GM04503 (cell line): ENCODE measurements at regions not wholly inside any gene's neighbourhood (a gene's known extent, or its start where the extent isn't known, plus 50 kb on each side); places are given as distances from the start of the nearest gene placed in this dataset.
"Not testable (repeated sequence)": the region's sequence is repeated elsewhere in the genome, so short reads cannot be mapped to it uniquely, and the experiment has no call there.

Experiments
- DNase-seq: peaks from one replicate; pipeline ENCODE4 v3.0.0-alpha.2; 2012; ENCODE audit warnings: low read depth

DNA sequence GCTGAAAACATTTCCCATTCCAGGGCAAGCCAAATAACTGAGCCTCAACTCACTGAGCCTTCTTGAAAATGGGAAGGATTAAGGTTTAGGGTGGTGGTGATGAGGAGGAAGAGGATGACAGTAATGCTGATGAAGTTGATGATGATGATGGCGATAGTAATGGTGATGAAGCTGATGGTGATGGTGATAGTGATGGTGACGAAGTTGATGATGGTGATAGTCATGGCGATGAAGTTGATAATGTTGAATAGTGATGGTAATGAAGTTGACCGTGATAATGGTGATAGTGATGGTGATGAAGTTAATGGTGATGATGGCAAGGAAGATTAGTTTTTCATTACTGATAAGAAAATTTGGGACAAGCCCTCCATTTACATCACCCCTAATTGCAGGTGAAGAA, 285.8 kb upstream of the DYNLRB2 start:
- no peak for DNase-seq

DNA sequence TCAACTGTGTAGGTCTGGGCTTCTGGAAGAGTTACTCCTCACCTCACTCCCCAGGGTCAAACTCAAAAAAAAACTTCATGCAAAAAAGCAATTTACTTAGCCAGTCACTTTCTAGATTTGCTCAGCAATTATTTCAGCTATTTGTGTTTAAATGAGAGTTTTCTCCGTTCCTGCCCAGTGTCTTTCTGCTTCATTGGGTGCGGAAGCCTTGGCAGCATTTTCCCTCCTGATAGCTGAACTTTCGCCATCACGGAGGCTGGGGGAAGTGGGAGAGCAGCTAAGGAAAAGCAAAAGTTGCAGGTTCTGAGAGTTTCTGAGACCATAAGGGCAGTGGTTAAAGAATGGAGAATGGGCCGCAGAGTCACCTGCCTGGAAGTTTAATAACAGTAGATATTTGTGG, 287.1 kb upstream of the DYNLRB2 start:
- no peak for DNase-seq

DNA sequence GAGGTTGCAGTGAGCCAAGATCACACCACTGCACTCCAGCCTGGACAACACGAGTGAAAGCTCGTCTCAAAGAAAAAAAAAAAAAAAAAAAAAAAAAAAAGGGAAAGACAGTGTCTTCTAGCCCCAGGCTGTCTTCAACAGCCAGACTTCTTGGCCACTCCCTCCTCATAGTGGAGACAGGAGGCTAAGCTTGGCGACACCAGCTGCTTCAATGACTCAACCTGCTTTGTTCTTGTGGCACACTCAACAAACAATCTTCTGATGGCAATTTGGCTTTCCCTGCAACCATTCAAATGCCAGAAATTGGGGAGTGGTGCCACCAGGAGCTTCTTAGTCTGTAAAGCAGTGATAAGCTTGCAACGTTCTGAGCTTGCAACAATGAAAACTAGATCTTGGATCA, 290.4 kb upstream of the DYNLRB2 start:
- DNase-seq, result no peak

DNA sequence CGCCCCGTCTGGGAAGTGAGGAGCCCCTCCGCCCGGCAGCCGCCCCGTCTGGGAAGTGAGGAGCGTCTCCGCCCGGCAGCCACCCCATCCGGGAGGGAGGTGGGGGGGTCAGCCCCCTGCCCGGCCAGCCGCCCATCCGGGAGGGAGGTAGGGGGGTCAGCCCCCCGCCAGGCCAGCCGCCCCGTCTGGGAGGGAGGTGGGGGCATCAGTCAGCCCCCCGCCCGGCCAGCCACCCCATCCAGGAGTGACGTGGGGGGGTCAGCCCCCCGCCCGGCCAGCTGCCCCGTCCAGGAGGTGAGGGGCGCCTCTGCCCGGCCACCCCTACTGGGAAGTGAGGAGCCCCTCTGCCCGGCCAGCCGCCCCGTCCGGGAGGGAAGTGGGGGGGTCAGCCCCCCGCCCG, 297.5 kb upstream of the DYNLRB2 start:
- DNase-seq, result not testable (repeated sequence)

DNA sequence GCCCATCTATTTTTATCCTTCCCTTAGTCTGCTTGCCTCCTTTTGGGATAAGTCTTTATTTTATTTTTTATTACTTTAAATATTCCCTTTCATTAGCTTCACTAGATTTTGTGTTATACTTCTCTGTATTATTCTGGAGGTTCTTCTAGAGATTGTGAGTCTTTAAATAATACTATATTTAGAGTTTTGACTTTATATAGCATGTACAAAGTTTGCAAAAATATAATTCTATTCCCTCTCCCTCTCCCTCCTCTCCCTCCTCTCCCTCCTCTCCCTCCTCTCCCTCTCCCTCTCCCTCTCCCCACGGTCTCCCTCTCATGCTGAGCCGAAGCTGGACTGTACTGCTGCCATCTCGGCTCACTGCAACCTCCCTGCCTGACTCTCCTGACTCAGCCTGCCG, 298.5 kb upstream of the DYNLRB2 start:
- DNase-seq, result not testable (repeated sequence)

DNA sequence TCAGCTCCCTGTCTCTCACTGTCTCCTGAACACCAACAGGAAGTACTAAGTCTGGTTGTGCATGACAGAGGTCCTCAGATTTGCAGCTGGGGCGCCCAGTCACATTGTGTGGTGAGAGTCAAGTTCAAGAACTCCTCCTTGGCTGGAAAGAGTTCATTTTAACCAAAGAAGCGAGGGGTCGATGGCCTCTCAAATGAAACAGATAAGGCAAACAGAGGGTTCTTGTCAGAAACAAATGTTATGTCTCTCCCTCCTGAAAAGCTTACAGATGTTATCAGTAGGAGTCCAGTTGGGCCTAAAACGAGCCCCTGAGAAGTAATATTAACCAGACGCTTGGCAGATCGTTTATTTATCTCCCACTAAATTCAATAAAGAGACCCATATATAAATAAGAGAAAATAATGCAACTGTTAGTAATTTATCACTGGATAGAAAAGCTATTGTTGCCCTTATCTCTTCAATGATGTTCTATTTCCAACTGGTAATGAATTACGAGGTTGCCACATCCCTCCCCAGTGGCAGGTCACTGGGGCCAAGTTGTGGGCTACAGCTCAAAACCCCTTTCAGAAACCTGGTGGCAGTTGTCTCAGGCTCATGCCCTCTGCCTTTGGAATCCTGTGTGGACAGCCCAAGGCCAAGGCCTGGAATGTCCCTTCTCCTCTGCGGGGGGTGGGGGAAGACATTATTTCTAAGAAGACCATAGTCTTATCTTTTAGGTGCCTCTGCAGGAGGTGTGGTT, 307.5 kb upstream of the DYNLRB2 start:
- no peak for DNase-seq

DNA sequence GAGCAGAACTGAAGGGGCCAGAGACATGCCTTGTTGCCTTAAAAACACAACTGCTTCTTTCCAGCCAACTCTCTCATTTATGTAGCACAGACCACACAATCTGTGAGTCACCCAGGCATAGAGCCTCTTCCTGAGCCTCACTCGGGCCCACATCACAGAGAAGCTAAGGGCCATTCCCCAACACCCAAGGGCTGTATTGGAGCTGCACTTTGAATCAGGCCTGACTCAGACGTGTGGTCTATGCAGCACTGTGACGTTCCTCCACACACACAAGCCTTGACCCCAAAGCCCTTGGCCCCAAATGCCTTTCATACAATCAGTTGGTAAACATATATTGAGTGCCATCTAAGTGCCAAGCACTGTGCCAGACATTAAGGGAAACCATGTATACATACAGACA, 308.9 kb upstream of the DYNLRB2 start:
- DNase-seq, result peak; percentile 74

DNA sequence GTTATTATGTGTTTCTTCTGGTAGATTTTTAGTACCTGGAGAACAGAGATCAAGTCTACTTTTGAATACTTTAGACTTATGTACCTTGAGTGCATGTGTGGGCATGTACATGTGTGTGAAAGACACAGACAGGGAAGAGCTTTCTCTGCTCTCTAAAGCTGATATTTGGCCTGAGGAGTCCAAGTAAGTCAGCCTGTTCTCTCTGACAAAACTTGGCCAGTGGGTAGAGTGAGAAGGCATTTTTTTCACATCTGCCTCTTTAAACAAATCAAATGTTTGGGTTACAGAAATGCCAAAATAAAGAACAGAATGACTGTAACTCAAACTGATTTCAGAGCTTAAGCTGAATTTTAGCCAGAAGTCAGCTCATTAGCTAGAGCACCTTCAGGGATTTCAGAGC, 309.7 kb upstream of the DYNLRB2 start:
- DNase-seq, result peak; percentile 38

DNA sequence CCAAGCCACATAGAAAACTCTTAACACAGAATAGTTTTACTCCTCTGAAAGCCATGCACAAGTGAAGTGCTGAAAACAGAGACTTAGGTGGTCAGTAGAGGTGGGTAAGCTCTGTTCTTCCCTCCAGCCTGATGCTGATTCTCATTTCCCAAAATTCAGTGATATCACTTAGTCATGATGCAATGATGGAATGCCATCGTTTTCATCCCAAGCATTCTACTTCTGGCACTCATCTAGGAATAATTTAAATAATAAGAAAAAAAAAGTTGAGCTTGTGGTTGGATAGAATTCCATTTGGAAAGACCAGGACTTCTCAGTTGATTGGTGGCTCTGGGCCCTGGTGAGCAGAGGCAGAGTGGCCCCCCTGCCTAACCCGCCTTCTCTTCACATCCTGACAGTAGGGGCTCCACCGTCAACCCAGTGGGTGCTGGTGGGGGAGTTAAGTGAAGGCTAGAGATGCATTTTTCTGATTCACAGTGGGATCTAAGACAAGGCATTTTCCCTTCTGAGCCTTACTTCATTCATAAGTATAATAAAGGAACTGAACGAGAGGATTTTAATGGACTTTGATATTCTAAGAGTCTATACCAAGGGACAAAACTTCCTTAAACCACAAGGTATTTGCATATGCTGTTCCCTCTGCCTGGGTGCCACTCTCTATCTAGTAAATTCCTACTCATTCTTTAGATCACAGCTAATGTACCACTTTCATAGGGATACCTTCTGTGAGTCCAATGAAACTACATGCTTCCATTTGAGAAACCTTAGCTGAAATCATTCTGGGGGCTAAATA, 310.3 kb upstream of the DYNLRB2 start:
- DNase-seq, result no peak

DNA sequence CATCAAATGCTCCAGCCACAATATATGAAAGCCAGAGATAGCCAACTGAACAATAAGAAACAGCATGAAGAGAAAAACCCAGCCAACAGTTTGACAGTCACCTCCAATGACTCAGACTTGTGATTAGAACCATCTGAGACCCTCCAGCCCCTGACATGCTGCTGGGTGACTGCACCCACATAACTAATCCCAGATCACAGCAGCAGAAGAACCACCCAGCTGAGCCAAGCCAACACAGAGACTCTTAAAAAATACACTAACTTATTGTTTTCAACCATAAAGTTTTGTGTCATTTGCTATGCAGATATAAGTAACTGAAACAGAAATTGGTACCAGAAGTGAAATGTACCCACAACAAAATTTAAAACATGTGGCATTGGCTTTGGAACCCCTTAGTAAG, 314.3 kb upstream of the DYNLRB2 start:
- no peak for DNase-seq

DNA sequence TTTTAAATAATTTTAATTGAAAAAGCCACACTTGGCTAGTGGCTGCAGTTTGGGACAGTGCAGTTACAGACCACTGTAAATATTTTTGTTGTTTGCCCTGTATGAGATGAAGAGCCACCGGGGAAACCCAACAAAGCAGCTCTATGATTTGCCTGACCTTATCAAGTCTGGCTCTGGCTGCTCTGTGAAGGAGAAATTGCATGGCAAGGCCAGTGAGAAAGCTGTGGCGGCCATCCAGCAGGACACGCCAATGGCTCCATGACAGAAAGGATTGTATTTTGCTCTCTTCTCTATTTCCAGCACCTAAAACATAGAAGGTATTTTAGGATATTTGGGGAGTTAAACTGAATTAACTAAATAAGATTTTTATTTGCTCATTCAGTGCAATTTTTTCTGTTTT, 330.0 kb upstream of the DYNLRB2 start:
- no peak for DNase-seq

DNA sequence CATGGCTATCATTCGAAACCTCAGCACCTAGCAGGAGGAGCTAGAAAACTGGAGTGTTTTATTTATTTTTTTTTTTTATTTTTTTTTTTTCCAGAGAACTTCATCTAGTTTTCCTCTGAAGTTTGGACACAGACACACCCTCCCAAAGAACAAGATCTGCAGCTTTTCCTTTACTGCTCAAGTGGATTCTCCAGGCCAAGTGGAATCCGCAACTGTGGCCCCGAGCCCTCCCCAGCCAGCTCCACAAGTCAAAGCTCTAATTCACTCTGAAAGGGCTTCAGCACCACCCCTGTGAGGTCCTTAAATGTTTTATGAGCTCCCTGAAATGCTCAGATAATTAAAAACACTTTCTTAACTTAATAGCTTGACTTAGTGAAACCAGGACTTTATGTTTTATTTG, 332.1 kb upstream of the DYNLRB2 start:
- DNase-seq, result no peak

DNA sequence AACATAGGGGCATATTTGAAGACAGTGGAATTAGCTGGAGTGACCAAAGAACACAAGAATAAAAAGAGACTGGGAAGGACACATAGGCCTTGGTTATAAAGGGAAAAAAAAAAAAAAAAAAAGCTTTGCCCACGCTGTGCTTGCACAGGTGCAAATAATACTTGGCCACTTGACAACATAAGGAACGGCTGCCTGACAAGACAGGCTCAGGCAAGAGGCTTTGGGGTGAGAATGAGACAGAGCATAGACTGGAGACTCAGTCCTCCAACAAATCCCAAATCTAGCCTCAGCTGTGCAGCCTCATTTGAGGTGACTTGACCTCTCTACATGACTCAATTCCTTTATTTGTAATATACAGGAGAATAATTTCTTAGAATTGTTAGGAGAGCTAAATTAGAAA, 332.8 kb upstream of the DYNLRB2 start:
- DNase-seq, result no peak

DNA sequence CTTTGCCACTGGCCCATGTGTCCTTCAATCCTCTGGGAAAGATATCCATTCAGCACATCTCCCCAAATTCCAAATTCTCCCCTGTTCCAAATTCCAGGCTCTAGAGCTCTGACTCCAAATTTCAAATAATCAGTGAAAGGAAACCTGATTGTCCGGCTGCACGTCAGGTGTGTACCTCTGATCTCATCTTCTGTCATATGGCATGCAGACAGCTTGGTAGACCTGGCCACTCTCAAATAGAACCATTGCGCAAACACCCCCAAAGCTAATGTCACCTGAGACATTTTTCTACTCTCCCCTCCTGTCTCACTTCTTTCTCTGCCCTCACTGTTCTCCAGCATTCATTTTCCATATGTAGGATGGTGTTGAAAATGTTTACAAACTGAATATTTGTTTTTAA, 337.0 kb upstream of the DYNLRB2 start:
- no peak for DNase-seq

DNA sequence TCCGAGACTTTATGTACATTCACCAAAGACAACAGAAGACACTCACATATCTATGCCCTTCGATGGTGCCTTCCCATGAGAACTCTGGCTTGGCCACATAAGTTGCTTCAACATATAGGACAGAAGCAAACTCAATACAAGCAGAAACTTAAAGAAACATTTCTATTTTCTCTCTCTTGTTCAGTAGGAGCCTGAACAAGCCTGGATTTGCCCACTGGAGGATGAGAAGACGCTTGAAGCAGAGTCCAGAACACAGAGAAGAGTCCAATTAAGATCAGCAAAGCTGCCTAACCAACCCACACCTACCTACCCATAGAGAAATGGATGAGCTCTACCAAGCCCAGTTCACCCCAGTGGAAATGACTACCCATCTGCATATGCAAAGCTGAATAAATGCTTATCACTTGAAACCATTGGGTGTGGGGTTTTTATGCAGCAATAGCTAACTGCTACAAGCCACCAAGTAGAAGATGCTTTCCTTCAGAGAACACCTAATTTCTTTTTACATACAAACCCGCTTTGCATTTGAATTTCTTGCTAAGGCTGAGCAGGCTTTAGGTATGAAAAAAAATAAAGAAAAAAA, 337.9 kb upstream of the DYNLRB2 start:
- no peak for DNase-seq

DNA sequence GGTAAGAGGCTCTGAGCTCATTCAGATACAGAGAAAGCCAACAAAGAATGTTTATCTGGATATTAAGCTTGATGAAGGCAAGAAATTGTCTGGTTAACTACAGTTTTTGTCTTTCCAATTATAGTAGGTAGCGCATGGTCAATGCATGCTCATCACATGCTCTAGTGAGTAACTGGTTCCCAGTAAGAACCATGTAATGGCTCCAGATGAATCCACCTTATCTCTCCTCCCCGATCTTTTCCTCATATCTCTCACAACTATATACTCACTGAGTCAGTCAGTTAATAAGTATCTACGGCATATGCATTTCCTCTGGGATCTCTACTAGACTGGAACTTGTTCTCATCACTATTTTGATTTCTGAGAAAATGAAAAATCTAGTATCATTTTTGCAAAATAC, 340.7 kb upstream of the DYNLRB2 start:
- no peak for DNase-seq

DNA sequence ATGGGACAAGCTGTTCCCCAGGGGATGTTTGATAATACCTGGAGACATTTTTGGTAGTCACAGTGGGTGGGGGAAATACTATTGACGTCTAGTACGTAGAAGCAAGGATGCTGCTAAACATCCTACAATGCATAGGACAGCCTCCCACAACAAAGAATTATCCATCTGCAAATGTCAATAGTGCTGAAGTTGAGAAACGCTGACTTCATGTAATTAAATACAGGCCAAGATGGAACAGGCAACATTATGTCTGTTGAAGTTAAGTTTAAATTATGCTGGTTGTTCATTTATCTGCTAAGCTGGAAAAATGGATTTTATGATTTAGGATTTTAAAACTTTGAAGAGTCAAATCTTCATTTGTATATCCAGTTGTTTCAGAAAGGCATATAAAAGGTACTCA, 341.2 kb upstream of the DYNLRB2 start:
- DNase-seq, result no peak

DNA sequence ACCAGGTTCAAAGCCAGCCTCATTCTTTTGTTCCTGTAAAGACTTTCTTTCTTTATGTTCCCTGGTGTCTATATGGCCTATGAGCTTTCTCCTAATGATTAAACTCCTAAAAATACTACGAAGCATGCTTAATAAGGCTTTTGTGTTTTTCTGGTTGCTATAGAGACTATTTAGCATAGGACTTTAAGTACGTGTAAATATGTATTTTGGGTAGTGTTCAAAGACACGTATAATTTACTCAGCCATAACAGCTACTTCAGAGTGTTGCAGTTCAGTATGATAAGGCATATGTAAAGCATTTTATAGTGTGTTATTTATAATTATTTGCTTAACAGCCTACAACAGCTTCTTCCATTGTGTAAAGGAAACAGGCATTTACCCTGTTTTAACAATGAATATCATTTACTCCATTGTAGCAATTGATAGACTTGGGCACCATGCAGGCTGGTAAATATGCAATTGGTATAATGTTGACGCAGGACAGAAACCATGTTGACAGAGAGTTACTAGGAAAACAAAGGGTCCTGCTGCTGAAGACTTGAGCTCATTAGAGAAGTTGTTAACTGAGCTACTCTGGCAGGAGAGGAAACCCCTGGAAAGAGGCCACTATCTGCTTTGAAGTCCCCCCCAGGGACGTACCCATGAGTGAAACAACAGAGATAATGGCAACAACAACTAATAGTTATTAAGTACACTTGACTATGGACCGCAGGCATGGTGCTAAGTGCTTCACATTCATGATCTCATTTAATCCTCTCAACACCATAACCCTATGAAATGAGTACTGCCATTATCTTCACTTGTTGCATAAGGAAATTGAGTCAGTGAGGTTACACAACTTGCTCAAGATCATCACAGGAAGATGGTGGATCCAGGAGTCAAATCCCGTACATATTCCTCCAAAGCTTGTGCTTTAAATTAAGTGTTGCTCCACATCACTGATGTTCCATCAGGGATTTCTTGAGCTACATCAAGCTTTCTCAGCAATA, 342.2 kb upstream of the DYNLRB2 start:
- no peak for DNase-seq

DNA sequence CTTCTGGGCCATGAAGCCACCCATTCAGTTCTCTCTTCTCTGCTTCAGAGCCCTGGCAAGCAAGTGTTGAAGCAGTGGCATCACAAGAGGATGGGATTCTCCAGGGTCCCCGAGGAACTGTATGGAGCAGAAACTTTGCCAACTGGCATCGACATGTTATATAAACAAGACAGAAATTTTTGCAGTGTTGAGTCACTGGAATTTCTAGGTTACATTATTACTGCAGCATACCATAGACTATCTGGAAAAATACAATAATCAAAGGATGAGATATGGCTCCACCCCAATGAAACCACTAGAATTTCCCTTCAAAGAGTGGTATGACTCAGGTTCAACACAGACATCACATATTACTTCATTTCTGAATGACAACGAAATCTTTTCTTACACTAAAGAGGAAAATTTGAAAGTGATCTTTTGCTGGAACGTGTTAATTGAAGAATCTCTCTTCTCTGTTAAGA, 343.0 kb upstream of the DYNLRB2 start:
- DNase-seq, result peak; percentile 73

DNA sequence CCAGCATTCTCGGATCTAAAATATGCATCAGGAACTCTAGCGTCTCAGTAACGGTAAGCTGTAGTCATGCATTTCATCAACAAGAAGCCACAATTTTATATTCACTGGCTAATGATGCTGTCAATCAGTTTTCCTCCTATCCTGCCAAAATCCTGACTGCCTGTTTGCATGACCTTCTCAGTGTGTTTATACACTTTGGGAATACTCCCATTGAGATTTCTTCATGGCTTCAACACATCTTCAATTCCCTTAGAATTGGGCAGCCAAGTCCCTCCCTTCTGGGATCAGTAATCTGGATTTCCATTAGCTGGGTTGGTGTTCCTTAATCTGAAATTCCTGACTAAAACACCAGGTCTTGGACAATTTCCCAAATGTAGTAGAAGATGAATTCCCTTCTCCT, 348.9 kb upstream of the DYNLRB2 start:
- no peak for DNase-seq

DNA sequence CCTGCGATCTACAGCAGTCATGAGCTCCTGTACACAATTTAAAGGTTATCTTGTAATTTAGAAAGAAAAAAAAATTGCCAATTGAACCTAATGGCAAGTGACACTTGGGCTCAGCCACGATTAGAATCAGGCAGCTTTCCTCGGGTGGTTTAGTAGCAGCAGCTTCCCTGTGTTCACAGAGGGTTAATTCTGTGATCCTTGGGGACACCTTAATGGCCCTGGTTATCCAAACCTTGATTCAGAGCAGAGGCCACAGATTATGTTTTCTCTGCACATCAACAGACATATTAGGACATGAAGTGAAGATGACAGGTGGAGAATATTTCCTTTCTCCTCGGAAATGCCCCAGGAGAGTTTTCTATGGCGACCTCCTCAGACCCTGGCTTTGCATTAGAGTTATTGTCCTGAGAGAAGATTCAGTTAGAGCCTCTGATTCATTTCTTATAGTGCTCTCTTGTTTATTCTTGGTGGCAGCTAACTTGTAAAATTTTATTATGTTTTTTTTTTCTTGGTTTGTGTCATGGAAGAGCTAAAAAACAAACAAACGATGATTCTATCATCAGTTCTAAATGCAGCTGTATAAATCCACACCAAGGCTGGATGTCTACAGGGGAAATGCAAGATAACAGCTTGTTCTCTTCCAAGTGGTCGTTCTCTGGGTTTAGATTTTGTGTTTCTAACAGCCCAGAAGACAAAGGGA, 351.2 kb upstream of the DYNLRB2 start:
- no peak for DNase-seq
